ENCODE measurements at regions not wholly inside any gene's neighbourhood (a gene's known extent, or its start where the extent isn't known, plus 50 kb on each side); places are given as distances from the start of the nearest gene placed in this dataset.

GRCh38 chr1:72485801-72486200, 203.5 kb upstream of the NEGR1 start:
- Mint-ChIP-seq H3K36me3 (ENCODE audit: low read depth) (no peaks in the 10 kb centered on the region), H3K27me3 (ENCODE audit: low read depth, poor library complexity) (peaks cover 5% of the 10 kb centered on the region), H3K27ac (no peak overlapping the region), H3K4me1 (no peaks in the 10 kb centered on the region), H3K4me3 (no peak overlapping the region), H3K9me3 (peaks cover under 1% of the 10 kb centered on the region)
- DNase-seq: no peak
- TF ChIP-seq, protein P1, sequence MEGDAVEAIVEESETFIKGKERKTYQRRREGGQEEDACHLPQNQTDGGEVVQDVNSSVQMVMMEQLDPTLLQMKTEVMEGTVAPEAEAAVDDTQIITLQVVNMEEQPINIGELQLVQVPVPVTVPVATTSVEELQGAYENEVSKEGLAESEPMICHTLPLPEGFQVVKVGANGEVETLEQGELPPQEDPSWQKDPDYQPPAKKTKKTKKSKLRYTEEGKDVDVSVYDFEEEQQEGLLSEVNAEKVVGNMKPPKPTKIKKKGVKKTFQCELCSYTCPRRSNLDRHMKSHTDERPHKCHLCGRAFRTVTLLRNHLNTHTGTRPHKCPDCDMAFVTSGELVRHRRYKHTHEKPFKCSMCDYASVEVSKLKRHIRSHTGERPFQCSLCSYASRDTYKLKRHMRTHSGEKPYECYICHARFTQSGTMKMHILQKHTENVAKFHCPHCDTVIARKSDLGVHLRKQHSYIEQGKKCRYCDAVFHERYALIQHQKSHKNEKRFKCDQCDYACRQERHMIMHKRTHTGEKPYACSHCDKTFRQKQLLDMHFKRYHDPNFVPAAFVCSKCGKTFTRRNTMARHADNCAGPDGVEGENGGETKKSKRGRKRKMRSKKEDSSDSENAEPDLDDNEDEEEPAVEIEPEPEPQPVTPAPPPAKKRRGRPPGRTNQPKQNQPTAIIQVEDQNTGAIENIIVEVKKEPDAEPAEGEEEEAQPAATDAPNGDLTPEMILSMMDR (IDR thresholded peaks at IDR 0.05): no peak

GRCh38 chr1:72483846-72484357, 201.6 kb upstream of the NEGR1 start:
- peaks cover 19% of the 10 kb centered on the region for H3K9me3 Mint-ChIP-seq
- no peak overlapping the region for H3K4me3 Mint-ChIP-seq
- H3K36me3 Mint-ChIP-seq (ENCODE audit: low read depth): no peaks in the 10 kb centered on the region
- no peak overlapping the region for H3K27ac Mint-ChIP-seq
- H3K27me3 Mint-ChIP-seq (ENCODE audit: low read depth, poor library complexity): peaks cover 10% of the 10 kb centered on the region
- H3K4me1 Mint-ChIP-seq: no peaks in the 10 kb centered on the region
- DNase-seq: no peak
- TF ChIP-seq, protein P1 (IDR thresholded peaks at IDR 0.05): no peak

- H3K27me3 Mint-ChIP-seq (ENCODE audit: low read depth, poor library complexity): peaks cover 11% of the 10 kb centered on the region
- H3K4me3 Mint-ChIP-seq: no peak overlapping the region
- no peaks in the 10 kb centered on the region for H3K4me1 Mint-ChIP-seq
- DNase-seq: no peak
- no peaks in the 10 kb centered on the region for H3K36me3 Mint-ChIP-seq (ENCODE audit: low read depth)
- no peak overlapping the region for H3K27ac Mint-ChIP-seq
- TF ChIP-seq, protein P1 (IDR thresholded peaks at IDR 0.05): no peak
- peaks cover 21% of the 10 kb centered on the region for H3K9me3 Mint-ChIP-seq
Observed at GRCh38 chr1:72482736-72483413, 200.5 kb upstream of the NEGR1 start.

DNA sequence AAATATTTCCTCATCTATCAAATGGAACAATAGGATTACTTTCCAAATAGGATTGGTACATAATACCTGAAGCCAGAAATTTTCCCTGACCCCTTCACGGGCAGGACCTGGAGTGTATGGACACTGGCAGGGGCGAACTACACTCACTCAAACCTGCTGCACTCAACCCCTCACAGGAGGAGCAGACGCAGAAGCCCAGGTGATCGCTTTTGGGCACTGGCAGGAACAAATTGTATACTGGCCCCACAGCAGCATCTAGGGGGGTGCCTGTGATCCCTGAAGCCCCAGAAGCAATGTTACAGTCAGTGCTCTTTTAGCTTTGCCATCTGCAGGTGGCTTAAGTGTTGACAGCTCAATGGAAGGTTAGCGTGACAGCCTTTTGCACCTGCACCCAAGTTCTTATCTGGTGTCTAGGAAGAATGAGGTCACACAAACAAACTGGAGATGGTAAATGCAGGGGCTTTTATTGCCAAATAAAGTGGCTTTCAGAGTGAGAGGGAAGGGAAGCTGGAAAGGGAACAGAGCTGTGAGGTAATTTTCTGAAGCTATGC, 199.2 kb upstream of the NEGR1 start:
- Mint-ChIP-seq H3K27ac (no peak overlapping the region), H3K4me1 (no peaks in the 10 kb centered on the region), H3K4me3 (no peak overlapping the region), H3K36me3 (ENCODE audit: low read depth) (no peaks in the 10 kb centered on the region), H3K9me3 (peaks cover 21% of the 10 kb centered on the region), H3K27me3 (ENCODE audit: low read depth, poor library complexity) (peaks cover 11% of the 10 kb centered on the region)
- TF ChIP-seq, protein P1 (IDR thresholded peaks at IDR 0.05): no peak
- DNase-seq: no peak

DNA sequence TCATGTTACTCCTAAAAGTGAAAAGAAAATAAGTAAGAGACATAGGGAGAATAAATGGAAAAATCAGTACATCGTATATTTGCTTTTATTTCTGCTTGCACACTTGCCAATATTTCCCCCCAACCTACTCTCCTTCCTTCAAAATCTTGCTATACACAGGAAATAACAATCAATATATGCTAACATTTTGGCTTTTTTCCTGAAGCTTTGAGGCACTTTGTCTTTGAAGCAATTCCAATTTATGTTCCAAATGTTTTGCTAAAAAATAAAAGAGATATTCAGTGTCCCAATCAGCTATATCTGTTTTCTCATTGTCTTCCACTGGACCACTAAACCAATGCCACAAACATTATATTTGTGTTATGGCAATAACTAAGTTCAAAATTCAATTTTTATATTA, 184.0 kb upstream of the NEGR1 start:
- H3K4me3 Mint-ChIP-seq: no peak overlapping the region
- TF ChIP-seq, protein P1 (IDR thresholded peaks at IDR 0.05): no peak

More for the DNA sequence above, 184.0 kb upstream of the NEGR1 start:
- Mint-ChIP-seq H3K36me3 (ENCODE audit: low read depth) (no peaks in the 10 kb centered on the region), H3K27me3 (ENCODE audit: low read depth, poor library complexity) (no peaks in the 10 kb centered on the region), H3K27ac (no peak overlapping the region), H3K4me1 (peaks cover 12% of the 10 kb centered on the region), H3K9me3 (no peaks in the 10 kb centered on the region)
- DNase-seq: no peak

Data from nephron progenitor cell (in vitro differentiated cells).